Islet precursor cell (in vitro differentiated cells): ENCODE measurements at regions not wholly inside any gene's neighbourhood (a gene's known extent, or its start where the extent isn't known, plus 50 kb on each side); places are given as distances from the start of the nearest gene placed in this dataset.

Source experiments
- DNase-seq: peaks from one replicate; pipeline ENCODE4 v3.0.0-alpha.2; 2018

DNA sequence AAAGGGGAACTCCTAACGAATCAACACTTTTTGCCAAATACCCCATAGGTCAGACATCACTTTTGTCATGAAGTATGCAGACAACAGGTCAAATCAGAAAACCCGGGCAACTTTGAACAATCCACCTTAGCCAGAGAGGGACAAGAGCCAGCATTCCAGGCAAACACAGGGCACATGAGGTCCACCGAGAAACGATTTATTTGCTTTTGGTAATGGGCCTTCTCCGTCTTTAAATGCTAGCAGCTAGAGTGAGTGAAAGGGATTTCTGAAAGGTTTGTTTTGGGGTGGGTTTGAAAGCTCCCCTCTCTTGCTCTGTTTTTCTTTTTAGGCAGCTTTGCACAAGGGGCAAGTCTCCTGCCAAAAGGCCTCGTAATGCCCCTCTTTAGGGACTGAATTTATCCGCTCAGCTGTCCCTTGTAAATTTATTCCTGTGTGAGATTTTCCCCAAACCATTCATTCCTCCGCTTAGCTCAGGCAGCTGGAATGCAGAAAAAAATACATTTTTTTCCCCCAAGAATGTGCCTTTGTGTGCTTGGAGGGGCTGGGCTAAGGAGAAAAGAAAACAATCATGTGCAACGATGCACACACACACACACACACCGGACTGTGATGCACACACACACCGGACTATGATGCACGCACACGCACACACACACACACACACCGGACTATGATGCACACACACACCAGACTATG is 196.9 kb downstream of the SNX19 start:
- no peak for DNase-seq

- peak; percentile 81 for DNase-seq
These were observed 195.9 kb downstream of the SNX19 start for GRCh38 chr11:130720232-130721022.

GRCh38 chr11:130721023-130721681 is 195.1 kb downstream of the SNX19 start:
- no peak for DNase-seq

GRCh38 chr11:130721736-130722135 is 194.5 kb downstream of the SNX19 start:
- DNase-seq: no peak

- DNase-seq: no peak
These were observed 193.9 kb downstream of the SNX19 start for GRCh38 chr11:130722401-130722800.

GRCh38 chr11:130725421-130726233 is 190.7 kb downstream of the SNX19 start:
- no peak for DNase-seq

- DNase-seq: no peak
These were observed 189.8 kb downstream of the SNX19 start for GRCh38 chr11:130726234-130727037.

DNA sequence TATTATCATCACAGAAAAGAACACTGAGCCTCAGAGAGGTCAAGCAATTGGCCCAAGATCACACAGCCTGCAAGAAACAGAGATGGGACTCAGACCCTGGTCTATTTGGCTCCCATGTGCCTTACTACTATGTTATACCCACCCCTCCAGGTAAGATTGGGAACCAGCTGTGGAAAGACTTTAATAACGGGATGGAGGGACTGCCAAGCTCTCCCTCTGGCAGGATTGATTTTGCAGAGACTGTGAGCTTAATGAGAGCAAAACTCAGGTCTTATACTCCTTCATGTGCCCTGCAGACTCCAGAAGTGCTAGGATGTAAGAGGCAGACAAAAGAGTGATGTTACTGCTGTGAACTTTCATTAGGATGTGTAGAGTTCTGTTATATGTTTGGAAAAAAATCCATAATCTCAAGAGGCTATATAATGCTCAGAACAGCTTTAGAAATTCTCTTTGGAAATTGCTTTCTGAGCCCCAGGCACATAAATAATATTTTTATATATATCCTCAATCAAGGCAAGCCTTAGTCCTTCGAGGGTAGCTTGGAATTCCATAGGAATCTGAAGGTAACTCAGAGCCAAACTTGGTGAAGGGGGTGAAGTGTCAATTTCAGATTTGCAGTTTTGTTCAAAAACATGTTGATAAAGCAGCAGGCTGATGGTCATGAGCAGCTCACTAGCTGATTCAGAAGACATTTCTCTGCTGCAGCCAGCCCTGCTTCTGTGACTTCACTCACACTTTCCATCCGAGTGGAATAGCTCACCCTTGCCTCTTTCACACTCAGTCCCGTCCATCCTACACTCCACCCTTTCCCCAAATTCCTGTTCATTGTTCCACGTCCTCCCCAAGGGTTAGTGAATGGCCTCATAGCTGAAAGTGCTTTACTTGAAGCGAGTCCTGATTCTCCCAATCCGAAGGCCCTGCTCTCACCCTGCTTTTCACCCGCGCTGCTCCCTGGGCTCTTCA is 188.8 kb downstream of the SNX19 start:
- no peak for DNase-seq

DNA sequence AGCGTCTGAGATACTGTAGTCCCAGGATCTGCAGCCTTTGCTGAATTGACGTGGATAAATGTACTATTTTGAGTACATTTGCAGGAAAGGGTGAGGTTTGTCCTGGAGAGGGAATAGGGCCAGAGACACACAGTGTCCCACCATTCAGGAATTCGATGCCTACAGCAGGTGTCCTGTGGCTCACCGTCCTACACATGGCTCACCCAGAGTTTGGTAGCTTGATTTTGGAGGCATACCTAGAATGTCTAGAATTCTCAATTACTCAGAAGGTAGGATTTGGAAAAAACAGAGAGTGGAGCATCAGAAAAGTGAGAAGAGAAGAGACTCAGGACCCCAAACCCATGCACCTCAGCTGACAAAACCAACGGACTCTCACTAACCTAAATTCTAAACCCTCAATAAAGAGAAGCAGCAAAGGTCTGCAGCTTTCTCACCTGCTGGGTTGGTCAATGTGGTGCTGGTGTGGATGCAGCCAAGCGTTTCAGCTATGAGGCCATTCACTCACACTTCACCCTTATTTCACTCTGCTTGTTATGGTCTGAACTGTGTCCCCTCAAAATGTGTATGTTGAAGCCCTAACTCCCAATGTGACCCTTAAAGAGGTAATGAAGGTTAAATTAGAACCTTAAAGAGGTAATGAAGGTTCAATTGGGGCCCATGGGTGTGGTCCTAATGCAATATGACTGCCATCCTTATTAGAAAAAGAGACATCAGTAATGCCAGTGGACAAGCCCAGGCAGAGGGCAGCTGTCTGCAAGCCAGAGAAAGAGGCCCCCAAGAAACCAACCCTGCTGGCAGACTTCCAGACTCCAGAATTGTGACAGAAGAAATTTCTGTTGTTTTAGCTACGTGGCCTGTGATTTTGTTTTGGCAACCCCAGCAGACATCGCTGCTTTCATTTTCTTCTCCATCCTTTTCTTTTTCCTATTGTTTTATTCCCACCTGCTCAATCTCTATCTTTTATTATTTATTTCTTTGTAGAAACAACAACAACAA is 187.8 kb downstream of the SNX19 start:
- DNase-seq: no peak

- DNase-seq: no peak
These were observed 187.1 kb downstream of the SNX19 start for GRCh38 chr11:130729193-130729592.

DNA sequence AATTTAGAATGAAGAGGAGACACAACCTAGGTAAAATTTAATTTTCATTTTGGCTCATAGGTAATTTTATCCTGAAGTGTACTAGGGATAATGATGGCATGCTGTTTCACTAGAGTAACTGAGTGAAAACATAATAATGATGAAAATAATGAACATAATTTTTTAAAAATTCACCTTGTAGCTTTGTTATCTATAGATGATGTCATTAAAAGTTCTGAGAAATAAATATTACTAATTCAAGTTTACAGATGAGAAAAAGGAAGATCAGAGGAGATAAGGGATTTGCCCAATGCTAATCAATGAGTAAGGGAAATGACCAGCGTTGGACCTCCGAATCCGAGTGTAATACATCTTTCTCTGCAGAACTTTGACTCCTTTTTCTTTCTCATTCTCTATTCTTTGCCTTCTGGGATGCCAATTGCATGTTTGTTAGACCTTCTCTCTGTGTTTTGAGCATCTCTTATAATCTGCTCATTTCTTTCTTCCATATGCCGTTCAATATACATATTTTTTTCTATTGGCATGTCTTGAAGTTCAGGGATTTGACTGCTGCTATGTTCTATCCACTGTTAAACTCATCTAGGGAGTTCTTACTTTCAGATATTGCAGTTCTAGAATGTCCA is 186.5 kb downstream of the SNX19 start:
- no peak for DNase-seq

DNA sequence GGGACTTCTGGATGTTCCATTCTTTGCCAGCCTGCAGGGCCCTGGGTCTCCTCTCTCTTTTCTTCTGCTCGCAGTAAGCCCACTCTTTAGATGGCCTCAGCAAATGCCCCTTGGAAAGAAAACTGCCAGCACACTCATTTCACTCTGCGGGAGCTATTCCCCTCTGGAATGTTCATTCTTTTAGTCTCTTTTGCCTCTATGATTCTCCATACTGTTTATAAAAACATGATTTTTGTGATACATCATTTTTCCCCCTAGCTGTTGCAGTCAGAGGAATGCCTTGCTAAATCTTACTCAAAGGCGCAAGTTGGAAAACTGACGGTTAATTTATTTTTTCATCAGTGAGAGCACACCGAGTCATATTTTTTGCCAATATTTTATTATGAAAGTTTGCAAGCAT is 184.9 kb downstream of the SNX19 start:
- no peak for DNase-seq

GRCh38 chr11:130732476-130732875 is 183.8 kb downstream of the SNX19 start:
- DNase-seq: no peak

DNA sequence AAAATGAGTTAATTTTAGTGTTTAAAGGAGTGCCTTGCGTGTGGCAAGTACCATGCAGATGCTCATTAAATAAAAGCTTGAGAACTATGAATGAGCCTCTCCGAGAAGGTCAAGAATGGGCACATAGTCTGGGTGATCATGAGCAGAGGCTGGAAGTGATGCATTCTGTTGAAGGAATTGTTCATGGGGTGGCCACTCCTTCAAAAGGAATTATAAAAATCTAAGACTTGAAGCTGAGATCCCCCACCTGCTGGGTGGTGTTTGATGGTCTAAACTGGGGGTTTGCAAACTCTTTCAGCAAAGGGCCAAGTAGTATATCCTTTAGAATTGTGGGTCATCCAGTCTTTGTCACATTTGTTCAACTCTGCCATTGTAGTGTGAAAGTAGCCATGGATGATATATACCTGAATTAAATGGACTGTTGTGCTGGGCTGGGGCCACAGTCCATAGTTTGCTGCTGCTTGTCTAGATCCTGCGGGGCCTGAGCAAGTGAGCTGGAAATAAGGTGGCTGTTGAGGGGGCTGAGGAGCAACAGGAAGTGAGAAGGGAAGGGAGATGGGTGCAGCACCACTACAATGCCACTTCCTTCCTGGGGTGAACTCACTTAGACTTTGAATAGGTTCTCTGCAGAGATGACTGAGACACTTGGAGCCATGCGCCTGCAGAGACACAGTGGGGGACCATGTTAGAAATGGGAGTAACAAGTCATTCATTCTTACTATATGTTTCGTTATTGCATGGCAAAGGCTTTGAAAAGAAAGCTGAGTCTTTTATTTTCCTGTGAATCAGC is 179.0 kb downstream of the SNX19 start:
- no peak for DNase-seq

GRCh38 chr11:130737866-130738431 is 178.3 kb downstream of the SNX19 start:
- DNase-seq: no peak

GRCh38 chr11:130738611-130739010 is 177.7 kb downstream of the SNX19 start:
- no peak for DNase-seq

DNA sequence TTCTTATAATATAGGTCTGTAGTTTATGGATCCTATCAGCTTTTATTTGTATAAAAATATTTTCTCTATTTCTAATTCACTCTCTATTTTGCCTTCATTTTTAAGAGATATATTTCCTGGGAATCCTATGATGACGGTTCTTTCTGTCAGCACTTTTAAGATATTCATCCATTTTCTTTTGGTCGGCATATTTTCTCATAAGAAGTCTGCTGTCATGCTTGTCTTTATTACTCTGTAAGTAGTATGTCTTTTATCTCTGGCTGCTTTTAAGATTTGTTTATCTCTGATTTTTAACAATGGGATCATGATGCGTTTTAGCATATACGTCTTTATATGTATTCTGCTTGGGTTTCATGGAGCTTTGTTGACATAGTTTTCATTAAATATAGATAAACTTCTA is 175.5 kb downstream of the SNX19 start:
- no peak for DNase-seq

- DNase-seq: no peak
These were observed 171.5 kb downstream of the SNX19 start for GRCh38 chr11:130744794-130745193.
